Lower lobe of right lung (tissue), 2 donors: ENCODE measurements at regions not wholly inside any gene's neighbourhood (a gene's known extent, or its start where the extent isn't known, plus 50 kb on each side); places are given as distances from the start of the nearest gene placed in this dataset.

Experiments used
- ATAC-seq, 2 donors: fragments of 200-7000 bp; cut with Tn5 transposase; one replicate each; pipeline ENCODE4 v1.9.1; 2020 to 2022; ENCODE audit warnings: mild to moderate bottlenecking in 2 of 2, moderate library complexity in 2 of 2
- DNase-seq: peaks from one replicate; pipeline ENCODE4 v3.0.0-alpha.2; 2020
- H3K27ac ChIP-seq: fragments of 200-600 bp; one replicate; pipeline ENCODE4 v1.8.0; 2022
- H3K27me3 ChIP-seq: fragments of 200-600 bp; one replicate; pipeline ENCODE4 v1.8.0; 2022; ENCODE audit warnings: low read depth
- H3K36me3 ChIP-seq: fragments of 200-600 bp; one replicate; pipeline ENCODE4 v1.8.0; 2022; ENCODE audit warnings: mild to moderate bottlenecking
- H3K4me1 ChIP-seq: fragments of 200-600 bp; one replicate; pipeline ENCODE4 v1.8.0; 2022
- H3K4me3 ChIP-seq: fragments of 200-600 bp; one replicate; pipeline ENCODE4 v1.8.0; 2022; ENCODE audit warnings: mild to moderate bottlenecking
- H3K9me3 ChIP-seq: fragments of 200-600 bp; one replicate; pipeline ENCODE4 v1.8.0; 2022
- CTCF ChIP-seq: fragments of 200-600 bp; IDR thresholded peaks from one replicate; pipeline ENCODE4 v1.8.0; 2022; ENCODE audit warnings: antibody characterized with exemption, mild to moderate bottlenecking
- intact Hi-C: fragments of 100-400 bp; cut with DNase I; formaldehyde crosslinking; loops from one replicate; pipeline ENCODE4 v1.11.0; 2022
- donor health status: DM: no; HTN: yes; CAD: no; lungs with severe emphysema.

- no peaks in the 10 kb centered on the region for H3K4me1 ChIP-seq
- ATAC-seq (no peak), DNase-seq (no peak)
- H3K27ac ChIP-seq, result no peak overlapping the region
- no peaks in the 10 kb centered on the region for H3K27me3 ChIP-seq
- no peaks in the 10 kb centered on the region for H3K9me3 ChIP-seq
- TF ChIP-seq CTCF, result no peak
- intact Hi-C loops, result no loop called here
- H3K4me3 ChIP-seq, result no peak overlapping the region
- no peaks in the 10 kb centered on the region for H3K36me3 ChIP-seq
Measured at GRCh38 chr1:90781534-90781933, 64.4 kb upstream of the BARHL2 start.

GRCh38 chr1:90780981-90781380 is 63.9 kb upstream of the BARHL2 start:
- DNase-seq (no peak), ATAC-seq (no peak)
- no peak for TF ChIP-seq CTCF
- no peaks in the 10 kb centered on the region for H3K9me3 ChIP-seq
- no peak overlapping the region for H3K4me3 ChIP-seq
- H3K36me3 ChIP-seq, result no peaks in the 10 kb centered on the region
- H3K4me1 ChIP-seq, result no peaks in the 10 kb centered on the region
- no peaks in the 10 kb centered on the region for H3K27me3 ChIP-seq
- intact Hi-C loops, result no loop called here
- no peak overlapping the region for H3K27ac ChIP-seq

- ATAC-seq (no peak), DNase-seq (no peak)
- Histone ChIP-seq H3K4me1 (no peaks in the 10 kb centered on the region), H3K27me3 (no peaks in the 10 kb centered on the region), H3K4me3 (no peak overlapping the region), H3K36me3 (no peaks in the 10 kb centered on the region), H3K27ac (no peak overlapping the region), H3K9me3 (no peaks in the 10 kb centered on the region)
- intact Hi-C loops, result no loop called here
- TF ChIP-seq CTCF, result no peak
Measured at GRCh38 chr1:90779573-90779972, 62.5 kb upstream of the BARHL2 start.

DNA sequence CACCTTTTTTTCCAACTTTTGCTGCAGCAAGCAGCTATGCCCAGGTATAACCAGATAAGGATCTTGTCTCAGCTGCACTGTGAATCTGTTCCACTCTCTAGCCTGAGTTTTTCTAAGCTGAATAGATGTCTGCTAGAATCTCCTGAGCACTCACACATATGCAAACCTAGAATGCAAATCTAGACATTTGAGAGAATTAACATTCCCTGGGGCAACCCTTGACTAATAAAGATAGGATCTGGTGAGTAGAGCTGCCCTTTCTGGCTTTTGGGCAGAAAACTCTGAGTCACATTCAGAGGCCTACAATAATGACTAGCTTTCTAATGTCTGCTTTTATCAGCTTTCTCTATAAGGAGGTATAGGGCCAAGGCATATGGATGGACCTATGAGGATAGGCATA is 61.4 kb upstream of the BARHL2 start:
- DNase-seq (no peak), ATAC-seq (no peak)
- Histone ChIP-seq H3K36me3 (no peaks in the 10 kb centered on the region), H3K4me3 (no peak overlapping the region), H3K27ac (no peak overlapping the region), H3K9me3 (no peaks in the 10 kb centered on the region), H3K4me1 (no peaks in the 10 kb centered on the region), H3K27me3 (no peaks in the 10 kb centered on the region)
- no peak for TF ChIP-seq CTCF
- intact Hi-C loops, result no loop called here

DNA sequence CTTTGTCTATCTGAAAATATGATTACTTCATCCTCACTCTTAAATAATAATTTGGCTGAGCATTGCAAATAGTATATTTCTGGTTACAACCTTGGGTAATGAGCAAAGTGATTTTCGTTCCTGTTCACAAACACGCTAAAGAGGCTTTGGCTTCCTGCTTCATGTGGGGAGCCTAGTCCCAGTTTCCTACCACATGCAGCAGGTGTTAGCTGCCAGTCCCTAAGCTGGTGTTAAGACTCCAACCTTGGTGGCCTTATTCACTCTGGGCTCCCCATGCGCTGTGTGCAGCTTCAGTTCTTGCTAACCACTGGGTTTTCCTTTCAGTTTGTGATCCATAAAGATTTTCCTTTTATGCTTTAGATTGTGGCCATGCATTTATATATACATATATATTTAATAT is 56.7 kb upstream of the BARHL2 start:
- H3K27ac ChIP-seq, result no peak overlapping the region
- TF ChIP-seq CTCF, result no peak
- no peak overlapping the region for H3K4me3 ChIP-seq
- no peaks in the 10 kb centered on the region for H3K4me1 ChIP-seq
- H3K9me3 ChIP-seq, result no peaks in the 10 kb centered on the region
- no peak for DNase-seq
- ATAC-seq, result no peak
- H3K27me3 ChIP-seq, result peaks cover 5% of the 10 kb centered on the region
- intact Hi-C loops, result no loop called here
- H3K36me3 ChIP-seq, result no peaks in the 10 kb centered on the region

- TF ChIP-seq CTCF, result no peak
- Histone ChIP-seq H3K4me1 (no peaks in the 10 kb centered on the region), H3K27me3 (peaks cover 5% of the 10 kb centered on the region), H3K9me3 (no peaks in the 10 kb centered on the region), H3K36me3 (no peaks in the 10 kb centered on the region), H3K27ac (no peak overlapping the region), H3K4me3 (no peak overlapping the region)
- DNase-seq (no peak), ATAC-seq (no peak)
- intact Hi-C loops, result no loop called here
Measured at GRCh38 chr1:90768826-90769225, 51.7 kb upstream of the BARHL2 start.
